ENCODE measurements at regions not wholly inside any gene's neighbourhood (a gene's known extent, or its start where the extent isn't known, plus 50 kb on each side); places are given as distances from the start of the nearest gene placed in this dataset.
"Not testable (repeated sequence)": the region's sequence is repeated elsewhere in the genome, so short reads cannot be mapped to it uniquely, and the experiment has no call there.

GRCh38 chr18:1150344-1150743 lies 245.7 kb downstream of the ADCYAP1 start:
- H3K27ac Mint-ChIP-seq, result no peak overlapping the region
- peaks cover 0 to 2% (median 0%) of the 10 kb centered on the region in 3 donors for H3K27me3 Mint-ChIP-seq (ENCODE audit: low read depth in 3 of 3)
- DNase-seq, result no peak
- no peaks in the 10 kb centered on the region for H3K4me1 Mint-ChIP-seq
- peaks cover 8 to 45% (median 15%) of the 10 kb centered on the region in 6 donors for H3K9me3 Mint-ChIP-seq
- no peak overlapping the region for H3K4me3 Mint-ChIP-seq
- H3K36me3 Mint-ChIP-seq, result peaks cover 0 to 6% (median 0%) of the 10 kb centered on the region in 3 donors

- H3K27ac Mint-ChIP-seq; H3K4me1 Mint-ChIP-seq; H3K36me3 Mint-ChIP-seq; H3K4me3 Mint-ChIP-seq; DNase-seq; H3K27me3 Mint-ChIP-seq (ENCODE audit: low read depth in 3 of 3): not testable (repeated sequence)
- peaks cover 2 to 38% (median 15%) of the 10 kb centered on the region in 6 donors for H3K9me3 Mint-ChIP-seq
Measured at GRCh38 chr18:1152958-1153357, 248.3 kb downstream of the ADCYAP1 start.

GRCh38 chr18:1173593-1173992 lies 268.9 kb downstream of the ADCYAP1 start:
- Mint-ChIP-seq H3K9me3 (peaks cover 6 to 34% (median 15%) of the 10 kb centered on the region in 6 donors), H3K36me3 (no peaks in the 10 kb centered on the region), H3K27ac (no peak overlapping the region), H3K4me3 (no peak overlapping the region), H3K4me1 (no peaks in the 10 kb centered on the region), H3K27me3 (ENCODE audit: low read depth in 3 of 3) (no peaks in the 10 kb centered on the region)
- DNase-seq, result no peak

GRCh38 chr18:1177232-1177631 lies 272.6 kb downstream of the ADCYAP1 start:
- H3K36me3 Mint-ChIP-seq, result no peaks in the 10 kb centered on the region
- no peaks in the 10 kb centered on the region for H3K27me3 Mint-ChIP-seq (ENCODE audit: low read depth in 3 of 3)
- H3K27ac Mint-ChIP-seq, result no peak overlapping the region
- no peaks in the 10 kb centered on the region for H3K4me1 Mint-ChIP-seq
- H3K9me3 Mint-ChIP-seq, result peaks cover 9 to 58% (median 23%) of the 10 kb centered on the region in 6 donors
- no peak for DNase-seq
- no peak overlapping the region for H3K4me3 Mint-ChIP-seq

- no peak overlapping the region for H3K27ac Mint-ChIP-seq
- no peaks in the 10 kb centered on the region for H3K36me3 Mint-ChIP-seq
- peaks cover 7 to 43% (median 14%) of the 10 kb centered on the region in 6 donors for H3K9me3 Mint-ChIP-seq
- no peak for DNase-seq
- H3K27me3 Mint-ChIP-seq (ENCODE audit: low read depth in 3 of 3), result no peaks in the 10 kb centered on the region
- no peaks in the 10 kb centered on the region for H3K4me1 Mint-ChIP-seq
- no peak overlapping the region for H3K4me3 Mint-ChIP-seq
Measured at GRCh38 chr18:1191341-1191740, 286.7 kb downstream of the ADCYAP1 start.

GRCh38 chr18:1213126-1213525 lies 308.5 kb downstream of the ADCYAP1 start:
- no peak for DNase-seq
- Mint-ChIP-seq H3K27ac (no peak overlapping the region), H3K4me1 (no peaks in the 10 kb centered on the region), H3K36me3 (no peaks in the 10 kb centered on the region), H3K27me3 (ENCODE audit: low read depth in 3 of 3) (peaks cover 0 to 1% (median 0%) of the 10 kb centered on the region in 3 donors), H3K9me3 (peaks cover 22 to 56% (median 31%) of the 10 kb centered on the region in 6 donors), H3K4me3 (no peak overlapping the region)

GRCh38 chr18:1222880-1223279 lies 318.2 kb downstream of the ADCYAP1 start:
- Mint-ChIP-seq H3K27me3 (ENCODE audit: low read depth in 3 of 3) (no peaks in the 10 kb centered on the region), H3K4me1 (no peaks in the 10 kb centered on the region), H3K36me3 (no peaks in the 10 kb centered on the region), H3K27ac (no peak overlapping the region), H3K4me3 (no peak overlapping the region), H3K9me3 (peaks cover 0 to 22% (median 7%) of the 10 kb centered on the region in 6 donors)
- no peak for DNase-seq

- H3K4me3 Mint-ChIP-seq, result no peak overlapping the region
- no peak overlapping the region for H3K27ac Mint-ChIP-seq
- H3K27me3 Mint-ChIP-seq (ENCODE audit: low read depth in 3 of 3), result peaks cover 0 to 2% (median 0%) of the 10 kb centered on the region in 3 donors
- H3K4me1 Mint-ChIP-seq, result no peaks in the 10 kb centered on the region
- H3K9me3 Mint-ChIP-seq, result peaks cover 0 to 33% (median 15%) of the 10 kb centered on the region in 6 donors
- no peaks in the 10 kb centered on the region for H3K36me3 Mint-ChIP-seq
- DNase-seq, result no peak
Measured at GRCh38 chr18:1227025-1227424, 322.4 kb downstream of the ADCYAP1 start.

- Mint-ChIP-seq H3K36me3 (peaks cover 0 to 4% (median 0%) of the 10 kb centered on the region in 3 donors), H3K4me3 (no peak overlapping the region), H3K27me3 (ENCODE audit: low read depth in 3 of 3) (peaks cover 0 to 2% (median 0%) of the 10 kb centered on the region in 3 donors), H3K4me1 (no peaks in the 10 kb centered on the region), H3K27ac (no peak overlapping the region), H3K9me3 (peaks cover 18 to 47% (median 28%) of the 10 kb centered on the region in 6 donors)
- no peak for DNase-seq
Measured at GRCh38 chr18:1229634-1230033, 325.0 kb downstream of the ADCYAP1 start.

GRCh38 chr18:1232867-1233266 lies 328.2 kb downstream of the ADCYAP1 start:
- Mint-ChIP-seq H3K36me3 (peaks cover 0 to 8% (median 4%) of the 10 kb centered on the region in 3 donors), H3K4me1 (no peaks in the 10 kb centered on the region), H3K27me3 (ENCODE audit: low read depth in 3 of 3) (peaks cover 0 to 2% (median 0%) of the 10 kb centered on the region in 3 donors), H3K27ac (no peak overlapping the region), H3K4me3 (no peak overlapping the region), H3K9me3 (peaks cover 26 to 70% (median 42%) of the 10 kb centered on the region in 6 donors)
- no peak for DNase-seq

- Mint-ChIP-seq H3K36me3 (peaks cover 0 to 4% (median 3%) of the 10 kb centered on the region in 3 donors), H3K9me3 (peaks cover 9 to 47% (median 15%) of the 10 kb centered on the region in 6 donors), H3K4me1 (no peaks in the 10 kb centered on the region), H3K27ac (no peak overlapping the region), H3K27me3 (ENCODE audit: low read depth in 3 of 3) (no peaks in the 10 kb centered on the region), H3K4me3 (no peak overlapping the region)
- no peak for DNase-seq
Measured at GRCh38 chr18:1240701-1241100, 336.0 kb downstream of the ADCYAP1 start.

GRCh38 chr18:1244397-1245122 lies 339.9 kb downstream of the ADCYAP1 start:
- peaks cover 0 to 22% (median 11%) of the 10 kb centered on the region in 6 donors for H3K9me3 Mint-ChIP-seq
- no peaks in the 10 kb centered on the region for H3K36me3 Mint-ChIP-seq
- H3K27me3 Mint-ChIP-seq (ENCODE audit: low read depth in 3 of 3), result peaks cover 0 to 3% (median 0%) of the 10 kb centered on the region in 3 donors
- no peak overlapping the region for H3K4me3 Mint-ChIP-seq
- DNase-seq, result no peak
- H3K27ac Mint-ChIP-seq, result no peak overlapping the region
- no peaks in the 10 kb centered on the region for H3K4me1 Mint-ChIP-seq

- Mint-ChIP-seq H3K36me3 (no peaks in the 10 kb centered on the region), H3K27ac (no peak overlapping the region), H3K4me3 (no peak overlapping the region), H3K27me3 (ENCODE audit: low read depth in 3 of 3) (peaks cover 0 to 3% (median 0%) of the 10 kb centered on the region in 3 donors), H3K9me3 (peaks cover 0 to 25% (median 11%) of the 10 kb centered on the region in 6 donors), H3K4me1 (no peaks in the 10 kb centered on the region)
- no peak for DNase-seq
Measured at GRCh38 chr18:1246827-1247226, 342.2 kb downstream of the ADCYAP1 start.

- H3K4me1 Mint-ChIP-seq, result no peaks in the 10 kb centered on the region
- no peaks in the 10 kb centered on the region for H3K27me3 Mint-ChIP-seq (ENCODE audit: low read depth in 3 of 3)
- peaks cover under 1 to 17% (median 11%) of the 10 kb centered on the region in 6 donors for H3K9me3 Mint-ChIP-seq
- DNase-seq, result no peak
- no peaks in the 10 kb centered on the region for H3K36me3 Mint-ChIP-seq
- no peak overlapping the region for H3K27ac Mint-ChIP-seq
- no peak overlapping the region for H3K4me3 Mint-ChIP-seq
Measured at GRCh38 chr18:1252534-1252933, 347.9 kb downstream of the ADCYAP1 start.

- Mint-ChIP-seq H3K9me3 (peaks cover 0 to 17% (median 12%) of the 10 kb centered on the region in 6 donors), H3K36me3 (no peaks in the 10 kb centered on the region), H3K4me1 (no peaks in the 10 kb centered on the region), H3K27ac (no peak overlapping the region), H3K27me3 (ENCODE audit: low read depth in 3 of 3) (no peaks in the 10 kb centered on the region), H3K4me3 (no peak overlapping the region)
- DNase-seq, result no peak
Measured at GRCh38 chr18:1252936-1253335, 348.3 kb downstream of the ADCYAP1 start.

All from immature natural killer cell (primary cell).